ENCODE measurements at regions not wholly inside any gene's neighbourhood (a gene's known extent, or its start where the extent isn't known, plus 50 kb on each side); places are given as distances from the start of the nearest gene placed in this dataset.

DNA sequence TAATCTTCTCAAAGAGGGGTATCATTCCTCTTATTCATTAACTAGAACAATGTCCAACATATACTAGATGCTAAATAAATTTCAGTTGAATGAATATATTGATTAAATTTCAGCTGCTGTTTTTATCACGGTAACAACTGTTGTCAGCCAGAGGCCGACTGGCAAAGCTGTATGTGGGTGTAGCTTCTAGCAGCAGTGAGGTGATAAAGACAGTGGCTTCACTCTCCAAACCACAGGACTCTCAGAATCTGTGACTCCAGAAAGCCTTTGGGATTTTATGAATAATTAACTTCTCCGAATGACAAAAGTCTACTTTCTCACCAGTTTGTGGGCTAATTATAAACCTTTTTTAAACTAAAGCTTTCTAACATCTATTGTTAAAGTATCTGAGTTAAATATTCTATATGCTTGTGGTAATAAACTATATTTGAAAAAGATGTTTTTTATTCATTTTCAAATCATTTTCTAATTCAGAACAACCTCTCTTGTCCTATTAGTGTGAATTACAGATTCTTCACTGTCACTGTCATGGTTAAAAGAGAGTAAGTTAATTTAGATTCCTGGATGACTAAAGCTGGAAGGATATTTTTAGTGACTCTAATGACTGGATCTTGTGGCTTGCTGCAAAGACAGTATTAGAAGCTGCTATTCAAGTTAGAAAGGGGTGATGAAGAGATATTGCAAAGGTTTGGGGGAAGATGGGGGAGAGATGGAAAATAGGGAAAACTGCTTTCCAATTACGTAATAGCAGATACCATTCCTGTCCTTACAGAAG is 796.4 kb upstream of the ARPP21 start:
- TF ChIP-seq SPI1 (IDR thresholded peaks at IDR 0.05; ENCODE audit: borderline replicate concordance, low read depth) (no peak), GABPA (IDR thresholded peaks at IDR 0.05; ENCODE audit: low read depth) (no peak), POLR2AphosphoS5 (IDR thresholded peaks at IDR 0.05; ENCODE audit: low read depth) (no peak)
- TF ChIP-seq, protein P1, sequence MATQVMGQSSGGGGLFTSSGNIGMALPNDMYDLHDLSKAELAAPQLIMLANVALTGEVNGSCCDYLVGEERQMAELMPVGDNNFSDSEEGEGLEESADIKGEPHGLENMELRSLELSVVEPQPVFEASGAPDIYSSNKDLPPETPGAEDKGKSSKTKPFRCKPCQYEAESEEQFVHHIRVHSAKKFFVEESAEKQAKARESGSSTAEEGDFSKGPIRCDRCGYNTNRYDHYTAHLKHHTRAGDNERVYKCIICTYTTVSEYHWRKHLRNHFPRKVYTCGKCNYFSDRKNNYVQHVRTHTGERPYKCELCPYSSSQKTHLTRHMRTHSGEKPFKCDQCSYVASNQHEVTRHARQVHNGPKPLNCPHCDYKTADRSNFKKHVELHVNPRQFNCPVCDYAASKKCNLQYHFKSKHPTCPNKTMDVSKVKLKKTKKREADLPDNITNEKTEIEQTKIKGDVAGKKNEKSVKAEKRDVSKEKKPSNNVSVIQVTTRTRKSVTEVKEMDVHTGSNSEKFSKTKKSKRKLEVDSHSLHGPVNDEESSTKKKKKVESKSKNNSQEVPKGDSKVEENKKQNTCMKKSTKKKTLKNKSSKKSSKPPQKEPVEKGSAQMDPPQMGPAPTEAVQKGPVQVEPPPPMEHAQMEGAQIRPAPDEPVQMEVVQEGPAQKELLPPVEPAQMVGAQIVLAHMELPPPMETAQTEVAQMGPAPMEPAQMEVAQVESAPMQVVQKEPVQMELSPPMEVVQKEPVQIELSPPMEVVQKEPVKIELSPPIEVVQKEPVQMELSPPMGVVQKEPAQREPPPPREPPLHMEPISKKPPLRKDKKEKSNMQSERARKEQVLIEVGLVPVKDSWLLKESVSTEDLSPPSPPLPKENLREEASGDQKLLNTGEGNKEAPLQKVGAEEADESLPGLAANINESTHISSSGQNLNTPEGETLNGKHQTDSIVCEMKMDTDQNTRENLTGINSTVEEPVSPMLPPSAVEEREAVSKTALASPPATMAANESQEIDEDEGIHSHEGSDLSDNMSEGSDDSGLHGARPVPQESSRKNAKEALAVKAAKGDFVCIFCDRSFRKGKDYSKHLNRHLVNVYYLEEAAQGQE (IDR thresholded peaks at IDR 0.05; ENCODE audit: insufficient replicate concordance, low read depth) = no peak
- TF ChIP-seq, protein P2, sequence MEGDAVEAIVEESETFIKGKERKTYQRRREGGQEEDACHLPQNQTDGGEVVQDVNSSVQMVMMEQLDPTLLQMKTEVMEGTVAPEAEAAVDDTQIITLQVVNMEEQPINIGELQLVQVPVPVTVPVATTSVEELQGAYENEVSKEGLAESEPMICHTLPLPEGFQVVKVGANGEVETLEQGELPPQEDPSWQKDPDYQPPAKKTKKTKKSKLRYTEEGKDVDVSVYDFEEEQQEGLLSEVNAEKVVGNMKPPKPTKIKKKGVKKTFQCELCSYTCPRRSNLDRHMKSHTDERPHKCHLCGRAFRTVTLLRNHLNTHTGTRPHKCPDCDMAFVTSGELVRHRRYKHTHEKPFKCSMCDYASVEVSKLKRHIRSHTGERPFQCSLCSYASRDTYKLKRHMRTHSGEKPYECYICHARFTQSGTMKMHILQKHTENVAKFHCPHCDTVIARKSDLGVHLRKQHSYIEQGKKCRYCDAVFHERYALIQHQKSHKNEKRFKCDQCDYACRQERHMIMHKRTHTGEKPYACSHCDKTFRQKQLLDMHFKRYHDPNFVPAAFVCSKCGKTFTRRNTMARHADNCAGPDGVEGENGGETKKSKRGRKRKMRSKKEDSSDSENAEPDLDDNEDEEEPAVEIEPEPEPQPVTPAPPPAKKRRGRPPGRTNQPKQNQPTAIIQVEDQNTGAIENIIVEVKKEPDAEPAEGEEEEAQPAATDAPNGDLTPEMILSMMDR (IDR thresholded peaks at IDR 0.05; ENCODE audit: insufficient read depth, low read length) = no peak
- no peak for DNase-seq (ENCODE audit: low read depth in 1 of 2, low spot score in 1 of 2)
- no peak overlapping the region for H3K27ac ChIP-seq (replicated peaks)

DNA sequence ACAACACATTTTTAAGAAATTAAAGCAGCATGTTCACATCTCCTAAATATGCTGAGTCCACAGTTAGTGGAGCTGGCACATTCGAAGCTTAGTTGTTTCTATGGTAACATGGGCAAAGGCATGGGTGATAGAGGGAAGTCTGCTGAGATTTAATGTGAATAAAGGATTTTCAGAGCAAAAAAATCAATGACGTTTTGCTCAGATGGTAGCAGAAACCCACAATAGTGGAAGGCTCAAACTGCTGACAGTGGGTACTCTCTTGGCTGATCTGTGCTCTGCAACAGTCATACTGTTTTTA is 795.1 kb upstream of the ARPP21 start:
- peaks cover 2% of the 10 kb centered on the region for H3K27me3 ChIP-seq (ENCODE audit: insufficient read depth, poor library complexity, severe bottlenecking)
- no peak overlapping the region for H3K4me3 ChIP-seq (replicated peaks; ENCODE audit: insufficient read depth, low read length)
- DNase-seq (ENCODE audit: low read depth in 1 of 2, low spot score in 1 of 2) = no peak
- no peak overlapping the region for H3K27ac ChIP-seq (replicated peaks)
- TF ChIP-seq POLR2AphosphoS5 (IDR thresholded peaks at IDR 0.05; ENCODE audit: low read depth) = no peak
- TF ChIP-seq GABPA (IDR thresholded peaks at IDR 0.05; ENCODE audit: low read depth) = no peak
- TF ChIP-seq SPI1 (IDR thresholded peaks at IDR 0.05; ENCODE audit: borderline replicate concordance, low read depth) = no peak
- TF ChIP-seq, protein P1 (IDR thresholded peaks at IDR 0.05; ENCODE audit: insufficient replicate concordance, low read depth) = no peak
- TF ChIP-seq, protein P2 (IDR thresholded peaks at IDR 0.05; ENCODE audit: insufficient read depth, low read length) = no peak

More for the DNA sequence above, 796.4 kb upstream of the ARPP21 start:
- Histone ChIP-seq H3K27me3 (ENCODE audit: insufficient read depth, poor library complexity, severe bottlenecking) (peaks cover 2% of the 10 kb centered on the region), H3K4me3 (replicated peaks; ENCODE audit: insufficient read depth, low read length) (no peak overlapping the region)

DNA sequence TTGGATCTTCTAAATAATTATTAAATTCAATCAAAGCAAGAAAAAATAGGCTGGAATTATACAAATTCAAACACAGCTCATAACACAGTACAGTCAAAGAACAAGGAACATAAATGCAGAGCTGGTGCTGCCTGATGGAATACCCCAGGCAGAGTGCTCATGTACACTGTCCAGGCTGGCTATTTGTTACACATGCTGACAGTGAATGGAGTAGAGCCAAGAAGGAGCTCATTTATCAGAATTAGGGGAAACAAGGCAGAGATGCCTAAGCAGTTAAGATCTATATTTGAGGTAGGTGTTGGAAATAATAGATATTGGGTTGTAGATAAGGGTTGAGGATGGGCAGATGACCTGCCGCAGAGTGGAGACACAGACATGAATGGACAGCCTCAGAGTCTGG is 788.2 kb upstream of the ARPP21 start:
- no peaks in the 10 kb centered on the region for H3K27me3 ChIP-seq (ENCODE audit: insufficient read depth, poor library complexity, severe bottlenecking)
- no peak for DNase-seq (ENCODE audit: low read depth in 1 of 2, low spot score in 1 of 2)
- H3K27ac ChIP-seq (replicated peaks) = no peak overlapping the region

More for the DNA sequence above, 788.2 kb upstream of the ARPP21 start:
- TF ChIP-seq, protein P1 (IDR thresholded peaks at IDR 0.05; ENCODE audit: insufficient replicate concordance, low read depth) = no peak
- TF ChIP-seq GABPA (IDR thresholded peaks at IDR 0.05; ENCODE audit: low read depth) (no peak), SPI1 (IDR thresholded peaks at IDR 0.05; ENCODE audit: borderline replicate concordance, low read depth) (no peak), POLR2AphosphoS5 (IDR thresholded peaks at IDR 0.05; ENCODE audit: low read depth) (no peak)
- TF ChIP-seq, protein P2 (IDR thresholded peaks at IDR 0.05; ENCODE audit: insufficient read depth, low read length) = no peak
- H3K4me3 ChIP-seq (replicated peaks; ENCODE audit: insufficient read depth, low read length) = no peak overlapping the region

All from HL-60 (cell line).